ENCODE measurements at regions not wholly inside any gene's neighbourhood (a gene's known extent, or its start where the extent isn't known, plus 50 kb on each side); places are given as distances from the start of the nearest gene placed in this dataset.
A peak's percentile ranks its signal among the peaks of the same experiment; 100 is the strongest.

DNA sequence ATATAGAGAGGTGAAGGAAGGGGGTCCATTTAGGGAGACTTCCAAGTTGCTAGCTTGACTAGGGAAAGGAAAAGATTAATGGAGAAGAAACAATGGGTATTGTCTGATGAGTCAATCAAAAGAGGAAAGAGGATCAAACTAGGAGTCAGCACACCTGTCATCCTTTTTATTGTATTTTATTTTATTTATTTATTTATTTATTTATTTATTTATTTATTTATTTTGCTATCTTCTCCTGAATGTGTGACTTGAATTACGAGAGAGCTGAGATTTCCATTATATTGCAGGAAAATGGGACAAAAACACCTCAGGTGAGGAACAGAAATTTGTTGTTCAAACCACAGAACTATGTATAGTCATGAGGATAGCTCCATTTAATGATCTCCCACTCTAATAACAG, 58.9 kb downstream of the NUDT11 start:
- no peak for DNase-seq (ENCODE audit: extremely low read depth in 1 of 11, low read depth in 9 of 11, low spot score in 4 of 11)

DNA sequence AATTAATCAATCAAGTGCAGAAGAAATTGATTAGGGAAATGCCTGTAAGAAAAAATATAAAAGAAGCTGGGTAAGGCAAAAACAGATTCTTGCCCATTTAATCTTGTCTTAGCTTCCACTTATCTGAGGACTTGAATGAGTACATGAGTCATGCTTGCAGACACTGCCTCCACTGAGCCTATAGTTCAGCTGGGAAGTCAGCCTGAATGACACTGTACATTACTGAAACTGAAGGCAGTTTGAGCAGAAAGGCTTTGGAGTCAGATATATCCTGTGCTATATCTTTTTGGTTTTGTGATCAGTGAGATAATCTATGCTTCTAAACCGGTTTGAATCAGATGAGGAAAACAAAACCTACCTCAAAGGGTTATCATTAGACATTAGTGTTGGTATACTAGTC, 61.3 kb downstream of the NUDT11 start:
- DNase-seq (ENCODE audit: extremely low read depth in 1 of 11, low read depth in 9 of 11, low spot score in 4 of 11): no peak

DNA sequence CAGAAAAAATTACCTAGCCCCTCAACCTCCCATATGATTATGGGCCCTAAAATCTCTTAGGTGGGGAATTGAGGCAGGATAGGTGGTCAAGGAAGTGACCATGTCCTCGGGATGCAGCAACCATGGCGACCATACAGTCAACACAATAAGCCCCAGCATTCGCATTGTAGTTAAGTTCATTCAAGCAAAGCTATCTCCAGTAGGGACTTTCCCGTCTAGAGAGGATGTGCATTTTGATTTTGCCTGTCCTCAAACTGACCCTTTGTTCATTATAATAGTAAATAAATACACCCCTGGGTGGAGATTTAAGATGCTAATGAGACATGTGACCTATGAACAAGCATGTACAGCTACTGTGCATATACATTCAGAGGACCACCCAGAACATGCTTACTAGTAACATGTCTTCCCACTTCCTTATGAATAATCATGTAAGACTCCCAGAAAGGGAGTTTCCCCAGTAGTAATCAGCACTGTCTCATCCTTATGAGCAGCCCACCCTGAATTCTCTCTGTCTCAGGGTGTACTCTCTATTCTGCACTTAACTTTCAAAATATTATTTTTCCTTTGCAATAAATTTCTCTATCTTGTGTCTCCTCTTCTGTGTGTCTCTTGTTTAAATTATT, 74.3 kb downstream of the NUDT11 start:
- no peak for DNase-seq (ENCODE audit: extremely low read depth in 1 of 11, low read depth in 9 of 11, low spot score in 4 of 11)

GRCh38 chrX:51420610-51421009, 75.8 kb downstream of the NUDT11 start:
- DNase-seq (ENCODE audit: extremely low read depth in 1 of 11, low read depth in 9 of 11, low spot score in 4 of 11): peak in 7 of 11 donors; percentile 13 to 46 (median 25)

DNA sequence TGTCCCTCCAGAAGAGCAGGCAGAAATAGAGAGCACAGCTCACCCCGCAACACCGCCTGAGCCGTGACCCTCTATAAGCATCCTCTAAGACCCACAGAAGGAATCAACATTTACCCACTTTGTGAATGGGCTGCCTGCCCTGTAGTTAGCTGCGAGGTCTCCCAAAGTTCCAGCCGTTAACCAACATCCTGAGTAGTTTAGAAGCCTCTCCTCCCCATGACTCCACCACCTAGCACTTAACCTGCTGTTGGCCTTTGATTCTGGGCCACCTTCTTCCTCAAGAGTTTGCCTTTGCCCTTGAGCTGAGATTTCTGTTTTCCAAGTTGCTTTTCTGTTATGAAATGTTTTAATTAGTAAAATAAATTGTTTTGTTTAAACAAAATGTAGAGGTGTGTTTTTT, 75.8 kb downstream of the NUDT10 start:
- DNase-seq (ENCODE audit: extremely low read depth in 1 of 11, low read depth in 9 of 11, low spot score in 4 of 11): no peak

DNA sequence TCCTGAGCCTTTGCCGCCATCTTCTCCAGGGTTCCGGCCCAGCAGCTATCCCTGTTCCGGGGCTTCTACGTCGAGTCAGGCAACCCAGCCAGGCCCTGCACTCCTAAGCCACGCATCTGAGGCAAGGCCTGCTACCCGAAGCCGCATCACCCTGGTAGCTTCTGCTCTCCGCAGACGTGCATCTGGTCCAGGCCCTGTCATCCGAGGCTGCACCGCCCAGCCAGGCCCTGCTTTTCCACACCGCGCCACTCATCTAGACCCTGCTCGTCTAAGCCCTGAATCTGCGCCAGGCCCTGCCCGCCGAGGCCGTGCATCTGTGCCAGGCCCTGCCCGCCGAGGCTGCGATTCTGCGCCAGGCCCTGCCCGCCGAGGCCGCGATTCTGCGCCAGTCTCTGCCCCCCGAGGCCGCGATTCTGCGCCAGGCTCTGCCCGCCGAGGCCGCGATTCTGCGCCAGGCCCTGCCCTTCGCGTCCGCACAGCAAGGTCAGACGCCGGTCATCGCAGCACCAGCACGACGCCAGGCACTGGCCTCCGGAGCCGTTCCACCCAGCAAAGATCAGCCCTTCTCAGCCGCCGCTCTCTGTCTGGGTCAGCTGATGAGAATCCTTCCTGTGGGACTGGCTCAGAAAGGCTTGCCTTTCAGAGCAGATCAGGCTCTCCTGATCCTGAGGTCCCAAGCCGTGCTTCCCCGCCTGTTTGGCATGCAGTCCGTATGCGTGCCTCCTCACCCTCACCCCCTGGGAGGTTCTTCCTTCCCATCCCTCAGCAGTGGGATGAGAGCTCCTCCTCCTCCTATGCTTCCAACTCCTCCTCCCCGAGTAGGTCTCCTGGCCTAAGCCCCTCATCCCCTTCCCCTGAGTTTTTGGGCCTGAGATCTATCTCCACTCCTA, 75.1 kb downstream of the NUDT10 start:
- DNase-seq (ENCODE audit: extremely low read depth in 1 of 11, low read depth in 9 of 11, low spot score in 4 of 11): no peak

DNA sequence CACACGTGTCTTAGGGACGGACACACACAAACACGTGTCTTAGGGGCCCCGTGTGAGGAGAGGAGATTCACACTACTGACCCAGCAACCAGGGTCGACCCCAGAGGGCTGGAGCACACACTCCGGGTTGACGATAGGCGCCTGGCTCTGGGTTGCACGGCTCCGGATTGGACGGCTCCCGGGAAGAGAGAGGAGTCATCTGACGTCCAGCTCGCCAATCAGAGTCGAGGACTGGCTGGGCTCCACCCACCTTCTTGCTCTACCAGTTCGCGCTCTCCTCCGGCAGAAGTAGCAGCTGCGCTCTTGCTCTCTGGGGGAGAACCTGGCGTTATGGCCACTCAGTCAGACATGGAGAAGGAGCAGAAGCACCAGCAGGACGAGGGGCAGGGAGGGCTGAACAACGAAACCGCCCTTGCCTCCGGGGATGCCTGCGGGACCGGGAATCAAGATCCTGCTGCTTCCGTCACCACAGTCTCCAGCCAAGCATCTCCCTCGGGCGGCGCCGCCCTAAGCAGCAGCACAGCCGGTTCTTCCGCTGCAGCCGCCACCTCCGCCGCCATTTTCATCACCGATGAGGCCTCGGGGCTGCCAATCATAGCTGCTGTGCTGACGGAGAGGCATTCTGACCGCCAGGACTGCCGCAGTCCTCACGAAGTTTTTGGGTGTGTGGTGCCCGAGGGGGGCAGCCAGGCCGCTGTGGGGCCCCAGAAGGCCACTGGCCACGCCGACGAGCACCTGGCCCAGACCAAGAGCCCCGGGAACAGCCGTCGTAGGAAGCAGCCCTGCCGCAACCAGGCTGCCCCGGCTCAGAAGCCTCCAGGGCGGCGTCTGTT, 74.3 kb downstream of the NUDT10 start:
- DNase-seq (ENCODE audit: extremely low read depth in 1 of 11, low read depth in 9 of 11, low spot score in 4 of 11): no peak

- DNase-seq (ENCODE audit: extremely low read depth in 1 of 11, low read depth in 9 of 11, low spot score in 4 of 11): no peak
These were observed 71.8 kb downstream of the NUDT10 start for GRCh38 chrX:51404445-51404844.

- peak in 9 of 11 donors; percentile 15 to 47 (median 33) for DNase-seq (ENCODE audit: extremely low read depth in 1 of 11, low read depth in 9 of 11, low spot score in 4 of 11)
These were observed 63.4 kb downstream of the NUDT10 start for GRCh38 chrX:51395810-51396728.

DNA sequence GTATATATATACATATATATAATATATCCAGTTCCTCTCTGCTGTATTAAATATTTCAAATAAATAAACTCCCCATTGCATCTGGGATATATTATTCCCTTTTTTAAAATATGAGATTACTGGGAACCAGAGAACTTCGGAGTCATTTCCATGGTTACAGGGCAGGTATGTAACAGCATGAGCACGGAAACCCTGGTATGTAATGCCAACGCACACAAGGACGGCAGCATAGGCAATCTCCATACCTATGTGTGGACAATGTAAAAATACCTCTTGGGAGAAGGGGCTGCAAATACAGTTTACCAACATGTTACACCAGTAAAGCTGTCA, 62.8 kb downstream of the NUDT10 start:
- DNase-seq (ENCODE audit: extremely low read depth in 1 of 11, low read depth in 9 of 11, low spot score in 4 of 11): peak in 1 of 11 donors; percentile 5

All from renal cortex interstitium (tissue), 11 donors.